ENCODE measurements at regions not wholly inside any gene's neighbourhood (a gene's known extent, or its start where the extent isn't known, plus 50 kb on each side); places are given as distances from the start of the nearest gene placed in this dataset.

DNA sequence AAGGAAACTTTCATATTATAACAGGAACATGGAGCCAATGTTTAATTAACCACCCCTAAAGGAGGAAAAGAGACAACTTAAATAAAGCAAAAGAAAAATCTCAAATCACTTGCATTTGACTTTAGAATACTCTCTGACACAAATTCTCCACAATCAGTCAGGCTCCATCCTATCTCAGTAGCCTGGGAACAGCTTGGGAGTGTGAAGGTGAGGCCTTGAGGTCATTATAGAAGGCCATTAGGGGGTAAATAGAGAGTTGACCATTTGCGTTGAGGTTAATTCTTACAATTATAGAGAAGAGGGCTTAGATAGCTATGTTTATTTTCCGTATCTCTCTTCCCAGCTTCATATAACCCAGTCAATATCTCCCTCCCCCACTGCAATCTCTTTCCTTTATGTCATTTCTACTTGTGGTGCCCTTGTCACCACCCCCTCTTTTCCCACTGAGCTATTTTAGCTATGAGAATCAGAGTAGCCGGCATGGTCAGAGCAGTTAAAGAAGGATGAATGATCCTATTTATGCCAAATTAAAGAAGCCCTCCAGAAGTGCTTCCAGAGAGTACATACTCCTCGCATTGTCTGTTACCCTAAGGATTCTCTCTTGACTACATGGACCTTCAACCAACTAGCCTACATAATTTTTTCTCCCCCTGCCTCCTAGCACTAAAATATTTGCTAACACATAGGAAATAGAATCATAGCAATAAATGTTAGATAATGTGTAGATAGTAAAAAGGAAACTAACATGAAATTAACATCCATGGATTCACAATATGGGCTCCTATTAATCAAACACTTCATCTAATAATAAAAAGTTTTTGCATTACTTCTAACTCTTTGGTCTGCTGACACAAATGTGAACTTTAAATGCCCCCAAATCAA lies 135.2 kb upstream of the KRR1 start:
- Histone ChIP-seq H3K9me1 (ENCODE audit: insufficient read depth, low read length) (no peaks in the 10 kb centered on the region), H4K20me1 (ENCODE audit: insufficient read depth, low read length) (no peaks in the 10 kb centered on the region), H4K5ac (ENCODE audit: low read depth, low read length) (no peak overlapping the region), H3K14ac (replicated peaks; ENCODE audit: low read depth, low read length) (0 out of 2 replicates have a peak overlapping the region, but pooled peaks have one; percentile 25), H3K56ac (ENCODE audit: extremely low read depth, insufficient read depth, low read length) (no peak overlapping the region), H2BK5ac (ENCODE audit: low read depth, low read length, poor library complexity, severe bottlenecking) (no peak overlapping the region), H2AK5ac (ENCODE audit: low read depth, low read length) (no peak overlapping the region), H4K8ac (ENCODE audit: low read depth in 2 of 2, low read length in 2 of 2) (0 out of 4 replicates have a peak overlapping the region, but pooled peaks of 1 of the 2 experiments have one; percentile 2), H3K4me3 (ENCODE audit: insufficient read depth, low read depth, low read length) (no peak overlapping the region), H2AK9ac (replicated peaks; ENCODE audit: low read depth, low read length, poor library complexity) (no peak overlapping the region), H3K27ac (ENCODE audit: insufficient read depth, low read length) (no peak overlapping the region), H3K4me2 (ENCODE audit: low read depth, low read length) (no peak overlapping the region), H3K79me1 (ENCODE audit: low read depth in 1 of 2, low read length in 2 of 2) (no peaks in the 10 kb centered on the region), H2BK20ac (ENCODE audit: low read depth, low read length) (no peak overlapping the region), H4K91ac (ENCODE audit: insufficient read depth, low read depth, low read length) (no peak overlapping the region), H3K18ac (ENCODE audit: low read depth, low read length) (0 out of 2 replicates have a peak overlapping the region, but pooled peaks have one; percentile 41), H2BK120ac (ENCODE audit: low read depth, low read length) (no peak overlapping the region), H2BK15ac (ENCODE audit: low read depth, low read length) (no peak overlapping the region; the same call in 2 of the 3 replicates), H3K9me3 (ENCODE audit: control insufficient read depth, insufficient read depth, low read length) (no peaks in the 10 kb centered on the region), H3K4ac (ENCODE audit: low read depth, low read length) (peak overlapping the region; percentile 64; the same call in 1 of the 2 replicates), H3K9ac (ENCODE audit: low read depth, low read length) (no peak overlapping the region), H3K27me3 (ENCODE audit: control insufficient read depth, insufficient read depth, low read length) (no peaks in the 10 kb centered on the region), H3K23ac (ENCODE audit: low read depth, low read length) (no peak overlapping the region), H3K4me1 (ENCODE audit: control insufficient read depth, insufficient read depth, low read length) (no peaks in the 10 kb centered on the region), H2AFZ (replicated peaks; ENCODE audit: low read length, poor library complexity) (no peak overlapping the region), H3K36me3 (ENCODE audit: control insufficient read depth, insufficient read depth, low read length) (no peaks in the 10 kb centered on the region)
- peak; percentile 24 for DNase-seq
- intact Hi-C loops (cut with micrococcal nuclease) = no loop called here
- in situ Hi-C loops (cut with MboI; ENCODE audit: low sequenced_read_pairs) = no loop called here
- BruUV-seq (replicated peaks) = no TSS peak
- dilution Hi-C loops (cut with HindIII; ENCODE audit: low sequenced_read_pairs, unreplicated experiment) = no loop called here
- POLR2A ChIA-PET (ENCODE audit: unreplicated experiment) = interaction anchor here (0.6 kb wide), 1 partner anchor 332 kb away, joined by 4 read pairs; no protein-coding TSS in a partner anchor
- CTCF ChIA-PET = interaction anchor here (0.7 kb wide), 1 partner anchor 8 kb away, joined by 4 read pairs; no protein-coding TSS in a partner anchor
- ATAC-seq (ENCODE audit: low read depth) = no peak
- WGBS, 2 experiments (ENCODE audit: extremely low coverage in 2 of 2, insufficient read length in 1 of 2) = no CpG with 5 or more reads among the region's 4 CpGs
- TF ChIP-seq CHD1 (IDR thresholded peaks at IDR 0.05; ENCODE audit: low read depth, low read length) (no peak), SMC3 (IDR thresholded peaks at IDR 0.05; ENCODE audit: low read depth, low read length) (no peak), RCOR1 (IDR thresholded peaks at IDR 0.05; ENCODE audit: insufficient replicate concordance, low read length) (no peak), FOS (IDR thresholded peaks at IDR 0.05; ENCODE audit: low read depth, low read length) (no peak), MAFK (IDR thresholded peaks at IDR 0.05; ENCODE audit: low read depth, low read length) (no peak), MXI1 (IDR thresholded peaks at IDR 0.05; ENCODE audit: borderline replicate concordance, low read depth, low read length) (no peak), BHLHE40 (IDR thresholded peaks at IDR 0.05; ENCODE audit: low read depth, low read length) (no peak), POLR2A (IDR thresholded peaks at IDR 0.05; ENCODE audit: low read depth, low read length) (no peak), CEBPB (IDR thresholded peaks at IDR 0.05; ENCODE audit: low read depth, low read length) (no peak), NFE2L2 (IDR thresholded peaks at IDR 0.05; ENCODE audit: low read depth, low read length) (no peak), RFX5 (IDR thresholded peaks at IDR 0.05; ENCODE audit: low read depth, low read length) (no peak)
- TF ChIP-seq, protein P1, sequence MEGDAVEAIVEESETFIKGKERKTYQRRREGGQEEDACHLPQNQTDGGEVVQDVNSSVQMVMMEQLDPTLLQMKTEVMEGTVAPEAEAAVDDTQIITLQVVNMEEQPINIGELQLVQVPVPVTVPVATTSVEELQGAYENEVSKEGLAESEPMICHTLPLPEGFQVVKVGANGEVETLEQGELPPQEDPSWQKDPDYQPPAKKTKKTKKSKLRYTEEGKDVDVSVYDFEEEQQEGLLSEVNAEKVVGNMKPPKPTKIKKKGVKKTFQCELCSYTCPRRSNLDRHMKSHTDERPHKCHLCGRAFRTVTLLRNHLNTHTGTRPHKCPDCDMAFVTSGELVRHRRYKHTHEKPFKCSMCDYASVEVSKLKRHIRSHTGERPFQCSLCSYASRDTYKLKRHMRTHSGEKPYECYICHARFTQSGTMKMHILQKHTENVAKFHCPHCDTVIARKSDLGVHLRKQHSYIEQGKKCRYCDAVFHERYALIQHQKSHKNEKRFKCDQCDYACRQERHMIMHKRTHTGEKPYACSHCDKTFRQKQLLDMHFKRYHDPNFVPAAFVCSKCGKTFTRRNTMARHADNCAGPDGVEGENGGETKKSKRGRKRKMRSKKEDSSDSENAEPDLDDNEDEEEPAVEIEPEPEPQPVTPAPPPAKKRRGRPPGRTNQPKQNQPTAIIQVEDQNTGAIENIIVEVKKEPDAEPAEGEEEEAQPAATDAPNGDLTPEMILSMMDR (conservative IDR thresholded peaks at IDR 0.05; ENCODE audit: low read depth, low read length) = no peak
- TF ChIP-seq, protein P2, sequence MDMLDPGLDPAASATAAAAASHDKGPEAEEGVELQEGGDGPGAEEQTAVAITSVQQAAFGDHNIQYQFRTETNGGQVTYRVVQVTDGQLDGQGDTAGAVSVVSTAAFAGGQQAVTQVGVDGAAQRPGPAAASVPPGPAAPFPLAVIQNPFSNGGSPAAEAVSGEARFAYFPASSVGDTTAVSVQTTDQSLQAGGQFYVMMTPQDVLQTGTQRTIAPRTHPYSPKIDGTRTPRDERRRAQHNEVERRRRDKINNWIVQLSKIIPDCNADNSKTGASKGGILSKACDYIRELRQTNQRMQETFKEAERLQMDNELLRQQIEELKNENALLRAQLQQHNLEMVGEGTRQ (IDR thresholded peaks at IDR 0.05; ENCODE audit: low read depth, low read length) = no peak
- TF ChIP-seq, protein P3, sequence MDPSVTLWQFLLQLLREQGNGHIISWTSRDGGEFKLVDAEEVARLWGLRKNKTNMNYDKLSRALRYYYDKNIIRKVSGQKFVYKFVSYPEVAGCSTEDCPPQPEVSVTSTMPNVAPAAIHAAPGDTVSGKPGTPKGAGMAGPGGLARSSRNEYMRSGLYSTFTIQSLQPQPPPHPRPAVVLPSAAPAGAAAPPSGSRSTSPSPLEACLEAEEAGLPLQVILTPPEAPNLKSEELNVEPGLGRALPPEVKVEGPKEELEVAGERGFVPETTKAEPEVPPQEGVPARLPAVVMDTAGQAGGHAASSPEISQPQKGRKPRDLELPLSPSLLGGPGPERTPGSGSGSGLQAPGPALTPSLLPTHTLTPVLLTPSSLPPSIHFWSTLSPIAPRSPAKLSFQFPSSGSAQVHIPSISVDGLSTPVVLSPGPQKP (IDR thresholded peaks at IDR 0.05; ENCODE audit: borderline replicate concordance, low read depth, low read length) = no peak
